HepG2 (cell line): ENCODE measurements at regions not wholly inside any gene's neighbourhood (a gene's known extent, or its start where the extent isn't known, plus 50 kb on each side); places are given as distances from the start of the nearest gene placed in this dataset.
"Not testable (repeated sequence)": the region's sequence is repeated elsewhere in the genome, so short reads cannot be mapped to it uniquely, and the experiment has no call there.

Experiments used
- ATAC-seq: fragments of 200-7000 bp; cut with Tn5 transposase; 3 replicates; pipeline ENCODE4 v1.9.1; 2020; ENCODE audit warnings: mild to moderate bottlenecking, moderate library complexity
- BruUV-seq: library from RNA; stranded (reverse); fragments of 400-500 nt; replicated peaks from 2 replicates; lab custom pipeline; 2021; lab: Mats Ljungman, UMichigan
- CTCF ChIA-PET: fragments of 300-600 bp; formaldehyde crosslinking; extraction: SDS; loops from one replicate; lab custom pipeline; 2021; ENCODE audit warnings: low total read pairs, inconsistent platforms, low intra/inter-chr PET ratio; lab: Yijun Ruan, JAX
- POLR2A ChIA-PET: fragments of 350-600 bp; sonication (Branson Sonifier 250); formaldehyde crosslinking; loops from one replicate; lab custom pipeline; 2020; ENCODE audit warnings: antibody characterized with exemption, inconsistent platforms; lab: Yijun Ruan, JAX
- DNase-seq: peaks from one replicate; pipeline ENCODE4 v3.0.0-alpha.2; 2015; ENCODE audit warnings: low spot score
- FAIRE-seq: peaks from 3 replicates; lab custom pipeline; 2011; peaks lifted over from hg19 to GRCh38; lab: Jason Lieb, UNC
- H2AFZ ChIP-seq: one replicate; pipeline ENCODE4 v1.6.1; 2011; ENCODE audit warnings: low read length, inconsistent platforms
- H3K27ac ChIP-seq: fragments of 300-600 bp; 3 replicates; pipeline ENCODE4 v1.8.0; 2011; ENCODE audit warnings: mixed run types, mild to moderate bottlenecking, mixed read lengths, low read length, inconsistent platforms; ENCODE audit not compliant: insufficient read depth; ENCODE audit errors: extremely low read length
- H3K27me3 ChIP-seq, 2 experiments: fragments of 200-600 bp in 1 of 2; 2 replicates in 1 of 2; 3 replicates in 1 of 2; pipeline versions ENCODE4 v1.6.0 to v1.8.0; 2011; ENCODE audit warnings: low read length in 2 of 2, mild to moderate bottlenecking in 2 of 2, moderate library complexity in 2 of 2, inconsistent platforms in 1 of 2; ENCODE audit not compliant: insufficient read depth in 2 of 2, control insufficient read depth in 1 of 2
- H3K36me3 ChIP-seq, 2 experiments: fragments of 200-600 bp in 1 of 2; replicated peaks in 1 of 2; 2 replicates in 1 of 2; 3 replicates in 1 of 2; pipeline versions ENCODE4 v1.5.1 to v1.8.0; 2011; ENCODE audit warnings: low read length in 2 of 2, inconsistent platforms in 1 of 2; ENCODE audit not compliant: insufficient read depth in 2 of 2, control insufficient read depth in 1 of 2
- H3K4me1 ChIP-seq: 2 replicates; pipeline ENCODE4 v1.5.1; 2012; ENCODE audit warnings: low read length, inconsistent platforms; ENCODE audit not compliant: insufficient read depth
- H3K4me2 ChIP-seq: 2 replicates; pipeline ENCODE4 v1.6.0; 2011; ENCODE audit warnings: low read depth, low read length, inconsistent platforms
- H3K4me3 ChIP-seq, 3 experiments: fragments of 200-600 bp in 1 of 3; sonication (generic), shearing (Covaris generic) in 1 of 3; replicated peaks in 1 of 3; 2 replicates each; pipeline ENCODE4 v1.5.1; 2011 to 2016; ENCODE audit warnings: low read length in 3 of 3, inconsistent platforms in 2 of 3, low read depth in 2 of 3, mild to moderate bottlenecking in 2 of 3, control low read depth in 1 of 3, mixed read lengths in 1 of 3; ENCODE audit not compliant: insufficient read depth in 1 of 3
- H3K79me2 ChIP-seq: one replicate; pipeline ENCODE4 v1.6.1; 2011; ENCODE audit warnings: low read length, inconsistent platforms; ENCODE audit not compliant: insufficient read depth
- H3K9ac ChIP-seq: 2 replicates; pipeline ENCODE4 v1.6.0; 2011; ENCODE audit warnings: mild to moderate bottlenecking, low read depth, low read length, inconsistent platforms; ENCODE audit not compliant: insufficient read depth
- H3K9me3 ChIP-seq: 2 replicates; pipeline ENCODE4 v1.5.1; 2012; ENCODE audit warnings: mild to moderate bottlenecking, low read length
- H4K20me1 ChIP-seq: 2 replicates; pipeline ENCODE4 v1.6.0; 2011; ENCODE audit warnings: inconsistent platforms, mild to moderate bottlenecking, low read length, moderate library complexity; ENCODE audit not compliant: insufficient read depth
- MAFF ChIP-seq: IDR thresholded peaks from 2 replicates; pipeline ENCODE4 v1.6.1; 2011; ENCODE audit warnings: low read depth, low read length, improper control_type of control experiment
- MAFK ChIP-seq, 2 experiments: IDR thresholded peaks in 1 of 2; conservative IDR thresholded peaks in 1 of 2; 2 replicates each; pipeline ENCODE4 v1.6.1; 2011; ENCODE audit warnings: improper control_type of control experiment in 2 of 2, low read length in 2 of 2
- ZNF12 ChIP-seq: sonication (generic); formaldehyde crosslinking; IDR thresholded peaks from 2 replicates; pipeline ENCODE4 v1.5.0; 2020; ENCODE audit warnings: missing genetic modification reagents
- WGBS: methylation state at CpG from one replicate; pipeline ENCODE4 v1.1.6; 2017; ENCODE audit warnings: low lambda C conversion rate; 5-methylcytosine and 5-hydroxymethylcytosine counted together
- in situ Hi-C: cut with HindIII; loops from 2 replicates; pipeline ENCODE4 v1.10.0; 2017; ENCODE audit warnings: low pct_unique_long_range_greater_than_20kb; ENCODE audit not compliant: extremely low pct_ligation_motif_present
- intact Hi-C: fragments of 100-400 bp; cut with micrococcal nuclease; formaldehyde crosslinking; loops from one replicate; pipeline ENCODE4 v1.10.0; 2022; ENCODE audit not compliant: unreplicated experiment

- ATAC-seq (no peak), FAIRE-seq (no peak), DNase-seq (no peak)
- BruUV-seq: no TSS peak
- ChIA-PET CTCF (no interaction called here), POLR2A (no interaction called here)
- intact Hi-C loops: no loop called here
- in situ Hi-C loops: no loop called here
- Histone ChIP-seq H3K4me1 (no peaks in the 10 kb centered on the region), H3K27me3 (0 out of 5 replicates have a peak, but pooled peaks cover 0 to 4% of the 10 kb centered on the region in 2 experiments), H2AFZ (no peak overlapping the region), H4K20me1 (no peaks in the 10 kb centered on the region), H3K36me3 (no peaks in the 10 kb centered on the region), H3K9me3 (no peaks in the 10 kb centered on the region), H3K27ac (no peak overlapping the region), H3K4me3 (no peak overlapping the region), H3K79me2 (no peaks in the 10 kb centered on the region), H3K4me2 (no peak overlapping the region), H3K9ac (no peak overlapping the region)
- WGBS: 25% methylated on average over 18 of the region's 18 CpGs
- TF ChIP-seq MAFK (conservative IDR thresholded peaks at IDR 0.05 in 1 of 2, IDR thresholded peaks at IDR 0.05 in 1 of 2; ENCODE audit: low read length in 2 of 2) (peak; percentile 83 to 85), ZNF12 (no peak), MAFF (peak; percentile 85)
Measured at GRCh38 chr7:3146571-3147226, 103.0 kb upstream of the CARD11 start.

- POLR2A ChIA-PET, DNase-seq, ATAC-seq, CTCF ChIA-PET, H2AFZ ChIP-seq, H3K27ac ChIP-seq, H3K4me1 ChIP-seq, H3K79me2 ChIP-seq, H4K20me1 ChIP-seq, H3K9ac ChIP-seq, H3K9me3 ChIP-seq, H3K4me3 ChIP-seq, BruUV-seq, FAIRE-seq, H3K27me3 ChIP-seq, H3K36me3 ChIP-seq, H3K4me2 ChIP-seq, intact Hi-C loops, in situ Hi-C loops: not testable (repeated sequence)
- 38% methylated on average over 4 of the region's 4 CpGs for WGBS
Measured at GRCh38 chr7:3148471-3148870, 104.8 kb upstream of the CARD11 start.
